Brain pericyte (primary cell): ENCODE measurements at regions not wholly inside any gene's neighbourhood (a gene's known extent, or its start where the extent isn't known, plus 50 kb on each side); places are given as distances from the start of the nearest gene placed in this dataset.

Experiments used
- DNase-seq: peaks from one replicate; pipeline ENCODE4 v3.0.0-alpha.2; 2012; ENCODE audit warnings: low read depth, low spot score

DNA sequence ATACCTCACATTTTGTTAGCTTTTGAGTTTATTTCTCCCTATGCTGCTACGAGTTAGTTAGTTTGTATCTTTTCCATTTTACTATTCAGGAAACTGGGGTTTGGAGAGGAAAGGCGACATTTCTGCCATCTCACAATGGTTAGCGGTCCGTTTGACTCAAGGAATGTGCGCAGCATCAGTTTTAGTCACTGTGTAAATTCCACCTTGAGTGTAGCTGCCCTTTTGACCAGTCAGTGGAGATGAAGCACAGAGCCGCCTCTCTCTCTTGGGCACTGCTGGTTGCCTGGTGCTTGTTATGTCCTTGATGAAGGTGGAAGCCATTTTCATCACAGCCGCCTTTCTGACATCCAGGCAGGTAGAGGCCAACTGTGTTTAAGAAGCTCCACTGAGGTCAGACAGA is 185.5 kb downstream of the SCP2D1 start:
- DNase-seq, result no peak

DNA sequence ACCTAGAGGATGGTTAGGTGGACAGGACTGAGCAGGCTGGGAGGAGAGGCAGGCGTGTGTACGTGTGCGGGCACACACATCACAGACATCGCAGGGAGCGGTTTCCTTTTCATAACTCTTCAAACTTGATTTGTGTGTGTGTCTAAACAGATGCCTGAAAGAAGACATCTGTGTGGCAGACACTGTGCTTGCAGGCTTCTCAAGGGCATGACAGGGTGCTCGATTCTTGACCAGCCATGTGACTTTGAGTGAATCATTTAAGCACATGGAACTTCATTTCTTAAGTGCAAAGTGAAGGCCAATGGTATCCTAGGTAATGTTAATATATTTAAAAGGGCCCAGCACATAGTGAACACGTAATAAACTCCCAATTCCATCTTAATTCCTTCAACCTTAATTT is 186.5 kb downstream of the SCP2D1 start:
- DNase-seq, result no peak

DNA sequence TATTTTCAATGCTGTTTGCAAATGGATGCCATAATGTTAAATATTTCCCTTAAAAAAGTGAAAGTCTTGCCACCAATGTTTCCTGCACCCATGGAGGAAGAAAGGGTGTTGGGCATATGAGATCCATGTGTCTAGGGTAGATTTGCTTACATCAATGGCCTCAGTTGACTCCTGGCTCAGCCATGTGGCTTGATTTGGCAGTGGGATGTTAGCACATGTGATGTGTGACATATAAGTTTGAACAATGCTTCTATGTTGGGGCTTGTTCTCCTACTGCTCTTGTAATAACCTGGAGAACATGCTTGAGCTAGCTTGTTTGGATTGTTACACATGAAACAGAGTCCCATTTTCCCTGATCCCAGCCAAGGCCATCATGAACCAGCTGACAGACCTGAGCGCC is 187.6 kb downstream of the SCP2D1 start:
- no peak for DNase-seq

DNA sequence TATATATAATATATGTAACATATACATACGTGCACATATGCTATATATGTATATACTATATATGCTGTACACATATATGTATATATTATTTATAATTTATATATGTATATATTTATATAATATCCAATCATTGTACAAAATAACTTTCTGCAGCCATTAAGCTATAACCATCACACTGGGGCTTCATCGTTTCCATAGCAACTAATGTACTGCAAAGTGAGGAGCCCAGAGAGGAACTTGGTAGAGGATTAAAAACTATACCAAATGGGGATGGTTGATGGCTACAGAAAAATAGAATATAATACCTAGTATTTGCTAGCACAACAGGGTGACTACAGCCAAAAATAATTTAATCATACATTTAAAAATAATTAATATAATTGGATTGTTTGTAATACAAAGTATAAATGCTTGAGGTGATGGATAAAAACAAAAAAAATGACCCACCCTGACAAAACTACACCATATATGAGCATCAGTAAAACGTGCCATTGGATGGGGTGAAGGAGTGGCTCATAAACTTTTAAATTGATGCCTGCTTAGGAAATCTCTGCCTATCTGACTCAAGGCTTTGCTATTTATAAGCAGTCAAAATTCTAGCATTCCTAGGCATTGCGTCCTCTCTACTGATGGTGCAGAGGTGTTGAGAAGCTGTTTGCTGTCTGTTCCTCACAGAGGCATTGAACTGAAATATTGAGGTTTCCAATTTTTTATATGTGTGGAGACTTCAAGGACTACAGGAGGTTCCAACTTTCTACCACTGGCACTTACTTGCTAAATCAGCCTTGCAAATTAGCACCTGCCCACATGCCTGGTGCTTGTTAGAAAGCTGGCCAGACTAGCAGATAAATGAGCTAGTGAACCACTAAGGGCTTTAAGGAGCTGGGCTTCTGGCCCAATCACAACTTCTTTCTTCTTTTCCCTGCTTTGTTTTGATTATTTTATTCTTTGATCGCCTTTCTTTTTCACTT is 190.1 kb downstream of the SCP2D1 start:
- DNase-seq, result no peak

DNA sequence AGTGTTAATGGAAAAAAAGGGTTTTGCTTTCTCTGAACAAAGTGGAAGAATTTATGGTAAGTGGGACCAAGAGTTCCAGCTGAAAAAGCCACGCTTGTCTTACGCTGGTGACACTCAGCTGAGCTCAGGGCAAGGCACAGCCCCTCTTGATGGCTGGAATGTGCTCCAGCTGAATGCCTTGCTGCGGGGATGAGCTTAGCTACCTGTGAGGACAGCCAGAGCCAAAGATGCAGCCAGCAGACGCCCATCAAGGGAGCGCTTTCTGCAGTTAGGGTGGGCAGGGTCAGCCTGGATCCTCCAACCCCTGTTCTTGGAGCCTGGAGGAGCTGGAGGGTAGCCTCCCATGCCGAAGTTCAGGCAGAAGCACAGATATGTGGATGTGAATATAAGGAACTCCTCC is 191.4 kb downstream of the SCP2D1 start:
- no peak for DNase-seq

- DNase-seq, result no peak
Measured at GRCh38 chr20:19008497-19008896, 194.9 kb downstream of the SCP2D1 start.

GRCh38 chr20:19009081-19009688 is 195.6 kb downstream of the SCP2D1 start:
- DNase-seq, result no peak

GRCh38 chr20:19012676-19013075 is 199.1 kb downstream of the SCP2D1 start:
- DNase-seq, result no peak

DNA sequence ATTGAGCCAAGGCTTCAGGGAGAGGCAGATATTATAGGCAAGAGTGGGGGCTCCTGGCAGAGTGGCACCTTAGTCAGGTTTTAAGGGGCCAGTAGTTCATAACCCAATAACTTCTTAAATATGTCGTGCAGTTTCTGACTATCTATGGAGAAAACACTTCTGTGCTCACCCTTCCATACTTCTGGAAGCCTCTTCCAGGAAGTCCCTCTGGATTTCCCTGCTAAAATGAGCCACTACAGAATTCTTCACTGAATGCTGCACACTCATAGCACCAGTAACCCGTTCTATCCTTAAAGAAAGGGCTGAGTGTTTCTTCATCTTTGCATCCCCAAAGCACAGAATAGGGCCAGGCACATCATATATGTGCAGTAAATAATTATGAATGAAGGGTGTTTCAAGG is 198.5 kb upstream of the SLC24A3 start:
- DNase-seq, result no peak

GRCh38 chr20:19015351-19016139 is 196.9 kb upstream of the SLC24A3 start:
- DNase-seq, result no peak

GRCh38 chr20:19016140-19016497 is 196.3 kb upstream of the SLC24A3 start:
- no peak for DNase-seq

DNA sequence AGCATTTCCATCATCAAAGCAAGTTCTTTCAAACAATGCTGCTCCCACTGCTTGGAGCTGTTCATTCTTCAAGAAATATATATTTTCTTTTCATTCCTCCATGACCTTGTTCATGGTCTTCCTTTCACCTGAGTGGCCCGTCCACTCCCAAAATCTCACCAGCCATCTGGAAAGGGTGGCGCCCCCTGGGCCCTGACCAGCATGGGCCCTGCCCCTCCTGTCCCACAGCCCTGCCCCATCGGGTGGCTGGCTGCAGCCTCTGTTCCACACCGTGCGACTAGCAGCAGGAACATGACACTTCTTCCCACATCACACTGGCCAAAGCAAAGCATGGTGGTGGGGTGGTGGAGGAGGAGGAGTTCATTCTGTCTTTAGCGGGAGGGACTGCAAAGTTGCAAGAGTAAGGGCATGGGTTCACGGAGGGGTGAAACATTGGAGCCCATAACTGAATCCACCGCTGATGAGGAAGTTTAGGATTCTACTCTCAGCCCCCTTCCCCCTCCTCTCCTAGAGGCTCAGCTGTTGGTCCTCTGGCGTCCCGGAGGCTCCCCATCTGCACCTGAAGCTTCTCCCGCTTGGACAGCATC is 195.2 kb upstream of the SLC24A3 start:
- no peak for DNase-seq

DNA sequence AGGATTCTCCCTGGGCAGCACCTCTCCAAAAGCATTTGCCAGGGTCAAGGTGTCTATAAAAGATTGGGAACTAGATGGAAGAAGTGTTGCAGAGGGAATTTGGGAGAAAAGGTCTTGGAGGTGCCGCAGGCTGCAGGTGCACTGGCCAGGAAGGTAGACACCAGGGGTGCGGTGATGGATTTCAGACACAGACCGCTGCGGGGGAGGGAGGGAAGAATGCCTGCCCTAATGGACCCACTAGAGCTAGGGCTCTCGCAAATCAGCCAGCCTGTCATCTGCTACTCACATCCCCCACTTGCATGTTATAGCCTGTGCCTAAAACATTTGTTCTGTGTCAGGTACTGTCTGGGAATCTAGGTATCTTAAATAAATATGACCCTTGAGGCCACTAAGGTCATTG is 193.6 kb upstream of the SLC24A3 start:
- DNase-seq, result no peak

DNA sequence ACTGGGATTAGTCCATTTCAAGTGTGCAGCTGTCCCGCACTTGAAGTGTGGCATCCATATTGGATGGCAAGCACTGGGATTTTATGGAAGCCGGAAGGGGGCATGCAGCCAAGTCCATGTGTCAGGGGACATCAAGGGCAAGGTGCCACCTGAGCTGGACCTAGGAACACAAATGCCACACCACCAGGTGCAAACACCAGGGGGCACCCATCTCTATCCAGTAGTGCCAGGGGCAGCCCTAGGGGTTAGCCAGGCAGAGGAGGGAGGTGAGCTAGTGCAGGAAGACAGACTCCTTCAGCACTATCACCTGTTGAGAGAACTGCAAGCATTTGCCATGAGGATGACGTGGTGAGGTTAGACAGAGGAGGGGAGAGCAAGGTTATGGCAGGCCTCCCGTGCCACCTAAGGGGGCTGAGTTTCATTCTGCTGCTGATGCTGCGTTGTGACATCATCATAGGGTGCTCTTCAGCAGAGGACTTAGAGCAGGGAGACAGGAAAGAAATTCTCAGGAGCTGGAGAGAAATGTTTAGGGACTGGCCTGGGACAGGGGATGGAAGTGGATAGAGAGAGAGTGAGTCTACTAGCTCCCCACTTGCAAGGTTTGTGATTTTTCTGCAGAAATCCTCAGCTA is 192.6 kb upstream of the SLC24A3 start:
- DNase-seq, result no peak

DNA sequence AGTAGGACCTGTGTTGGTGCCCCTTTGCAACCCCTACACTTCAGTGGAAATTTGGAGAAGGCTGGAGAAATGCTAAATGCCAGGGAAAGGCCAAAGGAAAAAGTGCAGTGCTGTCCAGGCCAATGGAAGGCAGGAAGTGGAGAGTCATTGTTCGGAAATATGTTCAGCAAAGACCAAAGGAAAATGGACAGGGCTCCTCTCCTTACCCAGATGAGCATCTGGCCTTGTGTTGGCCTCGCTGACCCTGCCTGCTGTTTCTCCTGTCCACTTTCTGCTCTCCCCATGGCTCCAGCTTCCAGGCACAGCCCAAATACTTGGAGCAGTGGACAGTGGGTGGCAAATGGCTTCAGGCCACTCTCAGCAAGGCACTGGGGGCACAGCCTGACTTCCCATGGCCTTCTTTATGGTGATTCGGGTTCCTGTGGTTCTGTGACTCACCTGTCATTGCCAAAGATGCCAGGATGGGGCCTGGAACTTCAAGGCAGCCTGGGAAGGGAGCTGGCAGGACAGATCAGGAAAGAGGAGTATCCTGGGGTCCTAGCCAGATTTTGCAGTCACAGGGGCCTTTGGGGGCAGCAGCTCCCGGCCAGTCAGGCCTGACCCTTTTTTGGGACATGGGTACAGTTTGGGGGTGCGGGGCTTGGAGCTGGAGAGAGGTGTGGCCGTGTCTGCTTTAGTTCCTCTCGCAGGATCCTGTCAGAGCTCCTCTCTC is 190.9 kb upstream of the SLC24A3 start:
- no peak for DNase-seq

DNA sequence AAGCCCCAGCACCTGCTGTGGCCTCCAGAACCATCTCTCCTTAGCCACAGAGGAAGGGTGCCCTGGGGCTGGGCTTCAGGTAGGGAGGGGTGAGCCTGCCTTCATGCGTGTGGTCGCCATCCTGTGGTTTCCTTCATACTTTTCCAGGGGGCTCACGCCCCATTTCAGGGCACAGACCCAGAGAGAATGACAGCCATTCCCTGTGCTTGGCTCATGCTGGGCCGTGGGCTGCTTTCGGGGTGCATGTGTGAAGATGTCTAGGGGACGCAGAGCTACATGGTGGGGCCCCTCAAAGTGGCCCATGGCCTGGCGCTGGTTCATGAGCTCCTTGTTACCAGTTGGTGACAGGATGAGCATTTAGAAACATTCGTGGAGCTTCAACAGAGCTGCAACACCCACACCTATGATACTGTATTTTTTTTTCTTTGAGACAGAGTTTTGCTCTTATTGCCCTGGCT is 190.3 kb upstream of the SLC24A3 start:
- DNase-seq, result no peak

DNA sequence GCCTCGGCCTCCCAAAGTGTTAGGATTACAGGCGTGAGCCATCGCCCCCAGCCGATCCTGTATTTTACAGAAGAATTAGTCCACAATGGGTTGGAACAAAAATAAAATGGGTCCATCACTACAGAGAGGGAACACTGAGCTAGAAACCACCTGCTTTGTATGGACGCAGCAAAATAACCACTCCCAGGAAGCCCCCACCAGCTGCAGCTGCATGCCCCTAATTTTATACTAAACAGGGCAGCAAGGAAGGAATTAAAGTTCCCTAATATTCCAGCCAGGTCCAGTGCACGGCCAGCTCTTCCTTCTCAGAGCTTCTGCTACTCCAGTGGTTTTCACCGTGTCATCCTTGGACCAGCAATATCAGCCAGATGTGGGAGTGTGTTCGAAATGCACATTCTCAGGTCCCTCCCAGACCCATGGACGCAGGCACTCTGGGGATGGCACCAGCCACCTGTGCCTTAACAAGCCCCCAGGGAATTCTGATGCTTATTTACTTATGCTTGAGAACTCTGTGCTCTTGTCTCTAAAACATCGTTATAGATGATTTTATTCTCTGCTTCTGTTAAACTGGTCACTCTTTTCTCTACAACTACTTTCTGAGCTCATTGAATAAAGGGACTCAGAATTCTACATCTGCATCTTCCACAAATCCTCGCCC is 189.5 kb upstream of the SLC24A3 start:
- DNase-seq, result no peak

DNA sequence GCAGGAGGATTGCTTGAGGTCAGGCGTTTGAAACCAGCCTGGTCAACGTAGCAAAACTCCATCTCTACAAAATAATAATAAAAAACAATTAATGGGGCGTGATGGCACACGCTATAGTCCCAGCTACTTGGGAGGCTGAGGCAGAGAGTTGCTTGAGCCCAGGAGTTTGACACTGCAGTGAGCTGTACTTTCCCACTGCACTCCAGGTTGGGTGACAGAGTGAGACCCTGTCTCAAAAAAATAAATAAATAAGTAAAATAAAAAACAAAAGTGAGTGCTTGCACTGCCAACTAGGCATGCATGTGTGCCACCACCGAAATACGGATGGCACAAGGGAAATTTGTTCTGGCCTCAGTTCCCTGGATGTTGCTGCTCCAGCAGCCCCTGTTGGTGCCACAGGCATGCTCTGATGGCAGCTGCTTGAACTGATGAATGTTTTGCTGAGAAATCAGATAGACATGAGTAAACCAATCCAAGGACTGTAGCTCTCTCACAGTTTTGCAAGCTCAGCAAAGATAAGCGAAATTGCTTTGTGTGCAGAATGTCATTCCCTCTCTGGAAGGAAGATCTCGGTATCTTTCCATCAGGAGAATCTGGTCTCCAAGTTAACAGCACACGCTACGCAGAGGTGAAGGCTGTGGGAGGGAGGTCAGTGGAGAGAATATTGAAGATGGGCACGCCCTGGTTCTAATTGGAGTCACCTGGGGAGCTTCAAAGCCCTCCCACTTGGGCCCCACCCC is 188.0 kb upstream of the SLC24A3 start:
- no peak for DNase-seq

DNA sequence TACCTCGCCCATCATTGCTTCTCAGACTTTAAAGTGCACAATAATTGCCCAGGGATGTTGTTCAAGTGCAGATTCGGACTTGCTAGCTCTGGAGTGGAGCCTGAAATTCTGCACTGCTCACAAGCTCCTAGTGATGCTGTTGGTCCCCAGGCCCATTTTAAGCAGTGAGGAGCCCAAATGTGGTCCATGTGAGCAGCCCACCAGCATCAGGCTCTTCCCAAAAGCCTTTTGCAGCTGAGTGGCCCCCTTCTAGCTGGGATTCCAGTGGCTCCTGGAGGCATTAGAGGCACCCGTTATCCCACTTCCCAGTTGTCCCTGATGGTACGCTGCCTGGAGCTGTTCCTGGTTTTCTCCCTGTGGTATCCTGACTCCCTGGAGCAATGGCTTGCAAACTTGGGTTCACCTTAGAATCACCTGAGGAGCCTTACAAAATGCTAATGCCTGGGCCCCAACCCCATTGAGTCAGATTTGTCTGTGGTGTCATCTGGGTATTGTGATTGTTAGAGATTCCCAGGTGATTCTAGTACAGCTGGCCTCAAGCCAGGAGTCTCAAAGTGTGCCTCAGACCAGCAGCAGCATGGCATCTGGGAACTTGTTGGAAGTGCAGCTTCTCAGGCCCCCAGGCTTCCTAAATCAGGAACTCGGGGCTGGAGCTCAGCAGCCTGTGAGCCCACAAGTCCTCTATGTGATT is 186.9 kb upstream of the SLC24A3 start:
- no peak for DNase-seq
